ENCODE measurements at regions not wholly inside any gene's neighbourhood (a gene's known extent, or its start where the extent isn't known, plus 50 kb on each side); places are given as distances from the start of the nearest gene placed in this dataset.

GRCh38 chr3:87719060-87719459 is 339.7 kb downstream of the CGGBP1 start:
- TF ChIP-seq CTCF (IDR thresholded peaks at IDR 0.05; ENCODE audit: low read depth, low read length, missing input control) (no peak), RAD21 (IDR thresholded peaks at IDR 0.05) (no peak)

All from liver (tissue), 3 donors.